ENCODE measurements at regions not wholly inside any gene's neighbourhood (a gene's known extent, or its start where the extent isn't known, plus 50 kb on each side); places are given as distances from the start of the nearest gene placed in this dataset.

- DNase-seq = no peak
Observed at GRCh38 chr6:45791211-45792168, 224.2 kb downstream of the CLIC5 start.

DNA sequence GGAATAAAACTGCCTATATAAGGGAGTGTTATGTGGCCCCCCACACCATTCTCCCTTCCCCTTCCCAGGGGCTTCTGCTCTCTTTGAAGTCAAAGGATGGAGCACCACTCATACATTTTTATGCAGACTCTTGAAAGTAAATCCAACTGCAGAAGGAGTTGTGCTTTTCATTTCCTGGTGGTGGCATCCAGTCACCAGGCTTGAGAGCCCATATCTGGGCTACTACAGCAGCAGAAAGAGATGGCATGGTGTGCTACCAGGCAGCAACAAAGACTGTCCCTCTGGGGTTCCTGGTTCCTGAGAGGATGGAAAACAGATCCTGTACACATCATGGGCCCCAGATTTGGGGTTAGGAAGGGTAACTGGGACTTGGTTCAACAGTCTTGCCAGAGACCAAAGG is 226.4 kb downstream of the CLIC5 start:
- DNase-seq = no peak

- DNase-seq = no peak
Observed at GRCh38 chr6:45787384-45787783, 228.3 kb downstream of the CLIC5 start.

- no peak for DNase-seq
Observed at GRCh38 chr6:45786355-45786781, 229.3 kb downstream of the CLIC5 start.

DNA sequence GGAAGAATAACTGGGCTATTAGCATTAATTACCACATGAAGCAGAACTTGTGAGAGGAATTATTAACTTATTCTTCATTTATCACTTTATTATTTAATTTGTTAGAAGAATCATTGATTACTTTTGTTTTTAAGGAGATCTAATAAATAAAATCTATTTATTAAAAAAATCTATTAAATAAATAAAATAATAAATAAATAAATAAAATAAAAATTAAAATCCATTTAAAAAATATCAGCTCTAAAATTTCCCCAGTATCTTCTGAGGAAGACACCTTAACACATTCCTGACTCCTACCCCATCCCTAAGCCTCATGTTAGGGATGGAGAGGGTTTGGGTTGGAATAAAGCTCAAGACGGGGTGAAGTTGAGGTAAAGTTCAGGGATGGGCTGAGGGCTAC is 231.4 kb downstream of the CLIC5 start:
- no peak for DNase-seq

DNA sequence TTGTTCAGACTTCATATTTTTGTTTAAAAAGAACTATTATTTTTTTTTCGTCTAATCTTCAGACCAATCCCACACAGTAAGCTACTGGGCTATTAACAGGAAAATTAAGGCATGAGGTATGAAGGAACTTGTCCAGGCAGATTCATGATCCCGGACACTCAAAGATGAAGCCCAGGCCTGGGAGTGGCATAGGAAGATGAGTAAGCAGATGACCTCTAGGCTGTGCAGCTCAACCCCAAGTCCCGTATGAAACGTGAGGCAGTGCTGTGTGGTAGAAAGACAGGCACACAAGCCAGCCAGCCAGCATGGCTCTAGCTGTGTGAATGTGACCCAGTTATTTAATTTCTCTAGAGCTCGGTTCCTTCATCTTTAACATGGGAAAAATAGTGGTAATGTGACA is 231.9 kb downstream of the CLIC5 start:
- DNase-seq = no peak

DNA sequence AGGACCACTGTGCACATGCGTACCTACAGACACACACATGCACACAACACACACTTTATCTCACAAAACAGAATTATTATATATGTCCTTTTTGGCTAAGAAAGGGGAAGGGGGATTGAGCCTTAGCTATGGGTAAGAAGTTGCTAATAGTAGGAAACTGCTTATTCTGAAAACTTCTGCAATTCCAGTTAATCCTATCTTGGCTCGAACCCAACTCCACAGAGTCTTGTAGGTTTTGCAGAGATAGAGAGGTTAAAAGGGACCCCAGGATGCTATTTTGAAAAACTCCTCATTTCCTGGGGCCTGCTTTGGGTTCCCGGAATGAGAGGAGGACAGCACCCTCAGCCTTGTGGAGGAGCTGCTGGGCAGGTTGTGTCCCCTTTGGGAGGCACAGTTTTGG is 233.8 kb downstream of the CLIC5 start:
- no peak for DNase-seq

GRCh38 chr6:45780523-45780922 is 235.1 kb downstream of the CLIC5 start:
- DNase-seq = no peak

DNA sequence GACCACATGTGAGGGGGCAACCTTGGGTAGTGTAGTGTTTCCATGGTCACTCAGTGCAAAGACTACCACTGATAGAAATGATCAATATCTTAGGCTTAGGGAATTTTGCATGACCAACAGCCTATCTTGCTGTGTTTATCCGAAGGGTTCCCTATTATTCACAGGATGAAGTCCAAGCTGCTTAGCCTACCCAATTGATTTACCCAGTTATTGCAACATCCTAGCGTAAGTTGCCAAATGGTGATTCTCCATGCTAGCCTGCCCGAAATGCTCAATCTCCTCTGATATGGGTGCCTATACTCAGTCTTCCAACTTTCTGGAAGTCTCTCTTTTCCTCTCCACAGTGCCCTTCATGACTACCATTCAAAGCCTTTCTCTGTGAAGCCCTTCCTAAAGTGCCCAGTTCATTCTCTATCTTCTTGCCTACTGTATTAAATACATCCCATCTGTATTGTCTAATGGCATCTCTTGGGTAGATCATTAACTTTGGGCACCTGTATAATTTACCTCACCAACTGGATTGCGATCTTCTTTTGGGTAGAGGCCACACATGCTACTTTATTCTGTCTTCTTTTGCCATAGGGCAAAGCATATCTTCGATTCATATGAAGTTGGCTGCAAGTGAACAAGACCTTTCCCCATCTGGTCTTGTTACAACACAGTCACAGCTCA is 240.5 kb downstream of the CLIC5 start:
- DNase-seq = no peak

DNA sequence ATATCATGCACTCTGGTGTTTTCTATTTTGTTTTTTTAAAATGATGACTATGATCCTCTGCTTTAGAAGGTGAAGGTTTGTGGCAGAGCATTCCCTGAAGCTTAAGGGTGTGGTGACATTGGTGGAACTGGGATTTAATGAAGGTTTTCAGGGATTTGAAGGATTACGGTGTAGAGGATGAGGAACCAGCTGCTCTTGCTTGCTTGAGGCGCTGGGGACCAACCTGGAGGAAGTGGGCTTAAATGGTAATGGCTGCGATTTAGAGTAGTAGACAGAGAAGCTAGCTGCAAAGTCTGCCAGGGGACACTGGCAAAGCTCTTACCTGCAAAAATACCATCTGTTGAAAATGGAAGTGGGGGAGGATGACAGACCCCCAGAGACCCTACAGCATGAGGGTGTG is 241.8 kb downstream of the CLIC5 start:
- no peak for DNase-seq

DNA sequence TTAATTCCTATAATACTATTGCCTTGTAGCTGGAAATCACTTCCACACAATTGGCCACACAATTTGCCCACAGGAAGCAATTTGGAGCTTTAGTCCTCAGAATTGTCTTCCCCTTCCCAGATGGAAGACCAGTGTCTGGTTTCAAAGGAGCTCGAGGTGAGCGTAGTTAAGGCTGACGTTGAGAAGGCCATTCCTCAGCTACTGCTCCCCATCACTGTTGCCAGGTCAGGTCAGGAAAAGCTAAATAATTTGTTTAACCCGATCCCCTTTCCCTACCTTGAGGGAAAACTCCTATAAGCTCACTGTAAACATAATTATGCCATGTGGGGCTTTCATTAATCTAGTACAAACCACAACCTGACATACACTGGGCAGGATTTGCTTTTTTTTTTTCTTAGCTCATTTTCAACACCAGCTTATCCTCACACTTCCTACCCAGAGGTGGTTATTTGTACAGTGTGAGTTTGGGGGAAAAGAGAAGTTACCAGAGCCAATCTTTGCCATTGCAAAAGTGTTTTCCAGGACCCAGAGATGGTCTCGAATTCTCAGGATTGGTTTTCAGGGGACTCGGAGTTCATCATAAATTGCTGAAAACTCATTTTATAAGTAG is 242.7 kb downstream of the CLIC5 start:
- DNase-seq = no peak

GRCh38 chr6:45772051-45772450 is 243.6 kb downstream of the CLIC5 start:
- DNase-seq = no peak

DNA sequence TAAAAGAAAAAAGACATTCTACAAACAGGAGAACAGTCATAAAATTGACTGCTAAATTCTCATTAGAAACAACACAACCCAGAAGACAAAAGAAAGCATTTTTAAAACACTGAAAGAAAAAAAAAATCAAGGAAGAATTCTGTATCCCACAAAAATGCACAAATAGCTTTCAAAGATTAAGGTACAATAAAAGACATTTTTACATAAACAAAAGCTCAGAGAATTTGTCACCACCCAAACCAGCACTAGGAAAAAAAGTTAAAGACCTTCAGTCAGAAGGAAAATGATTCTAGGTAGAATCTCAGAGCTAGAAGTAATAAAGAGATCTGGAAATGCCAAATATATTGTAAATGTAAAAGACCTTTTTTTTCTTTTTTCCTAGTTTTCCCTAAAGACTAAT is 252.4 kb downstream of the CLIC5 start:
- no peak for DNase-seq

- DNase-seq = no peak
Observed at GRCh38 chr6:45759472-45759810, 256.2 kb downstream of the CLIC5 start.

GRCh38 chr6:45758787-45759471 is 256.7 kb downstream of the CLIC5 start:
- no peak for DNase-seq

DNA sequence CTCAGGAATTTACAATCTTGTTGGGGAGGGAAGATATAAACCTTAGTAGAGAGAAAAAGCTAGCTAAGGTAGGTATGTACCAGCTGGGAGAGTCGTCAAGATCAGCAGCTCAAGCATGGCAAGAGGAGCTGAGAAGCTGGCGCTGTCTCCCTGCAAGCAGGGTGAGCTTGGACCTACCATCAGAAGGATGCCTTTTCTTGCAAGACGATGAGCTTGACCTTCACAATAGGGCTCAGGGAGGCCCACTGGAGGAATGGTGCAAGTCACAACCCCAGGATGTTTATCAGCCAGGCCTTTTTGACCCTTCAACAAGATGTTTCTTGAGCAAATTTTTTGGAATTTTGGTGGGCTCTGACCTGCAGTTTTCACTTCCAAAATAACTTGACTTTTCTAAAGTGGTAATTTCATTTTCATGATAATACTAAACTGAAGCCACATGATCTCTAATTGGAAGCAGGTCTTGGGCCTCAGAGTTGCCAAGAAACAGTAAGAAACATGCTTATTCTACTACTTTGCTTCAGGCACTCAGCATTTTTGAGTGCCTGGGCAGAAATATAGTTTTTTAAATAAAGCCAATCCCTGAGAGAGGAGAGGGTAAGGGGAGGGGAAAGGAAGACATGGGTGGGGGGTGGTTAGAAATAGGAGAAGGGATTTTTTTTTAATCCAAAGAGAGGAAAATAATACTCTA is 258.1 kb downstream of the CLIC5 start:
- DNase-seq = no peak

GRCh38 chr6:45756606-45757005 is 259.1 kb downstream of the CLIC5 start:
- DNase-seq = no peak

- no peak for DNase-seq
Observed at GRCh38 chr6:45754432-45754831, 261.2 kb downstream of the CLIC5 start.

DNA sequence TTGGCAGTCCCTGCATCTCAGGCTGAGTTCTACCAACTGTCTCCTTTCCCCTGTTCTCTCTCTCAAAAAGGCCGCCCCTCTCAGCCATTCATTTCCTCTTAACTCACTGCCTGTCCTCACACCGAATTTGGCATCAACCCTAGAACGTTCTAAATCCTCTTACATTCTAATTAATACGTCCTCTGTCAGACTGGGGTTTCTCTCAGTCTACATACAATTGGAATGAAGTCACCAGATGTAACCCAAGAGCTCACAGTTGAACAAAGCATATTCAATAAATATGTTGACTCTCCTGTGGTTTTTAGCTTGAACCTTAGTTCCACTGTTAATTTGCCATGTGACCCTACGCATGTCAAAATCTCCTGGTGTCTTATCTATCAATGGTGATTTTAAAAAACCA is 269.6 kb downstream of the CLIC5 start:
- peak; percentile 91 for DNase-seq

- DNase-seq = no peak
Observed at GRCh38 chr6:45743028-45743615, 272.5 kb downstream of the CLIC5 start.

DNA sequence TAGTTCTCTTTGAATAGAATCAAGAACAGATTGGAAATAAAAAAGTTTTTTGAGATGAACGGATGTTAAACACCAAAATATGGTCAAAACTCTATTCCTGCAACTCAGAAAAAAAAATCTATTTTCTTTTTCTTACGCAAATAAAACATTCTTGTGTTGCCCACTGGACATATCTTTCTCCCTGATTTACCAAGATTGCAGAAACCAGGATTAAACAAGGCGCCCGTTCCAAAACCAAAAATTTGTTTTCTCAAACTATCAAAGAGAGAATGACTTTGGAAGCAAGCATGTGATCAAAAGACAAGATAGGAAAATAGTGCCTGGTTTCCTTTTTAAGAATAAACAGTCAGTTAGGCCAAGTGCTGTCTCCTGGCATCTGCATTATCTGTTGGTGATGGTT is 273.1 kb downstream of the CLIC5 start:
- no peak for DNase-seq

- no peak for DNase-seq
Observed at GRCh38 chr6:45741437-45742171, 274.1 kb downstream of the CLIC5 start.
